ENCODE measurements at regions not wholly inside any gene's neighbourhood (a gene's known extent, or its start where the extent isn't known, plus 50 kb on each side); places are given as distances from the start of the nearest gene placed in this dataset.

DNA sequence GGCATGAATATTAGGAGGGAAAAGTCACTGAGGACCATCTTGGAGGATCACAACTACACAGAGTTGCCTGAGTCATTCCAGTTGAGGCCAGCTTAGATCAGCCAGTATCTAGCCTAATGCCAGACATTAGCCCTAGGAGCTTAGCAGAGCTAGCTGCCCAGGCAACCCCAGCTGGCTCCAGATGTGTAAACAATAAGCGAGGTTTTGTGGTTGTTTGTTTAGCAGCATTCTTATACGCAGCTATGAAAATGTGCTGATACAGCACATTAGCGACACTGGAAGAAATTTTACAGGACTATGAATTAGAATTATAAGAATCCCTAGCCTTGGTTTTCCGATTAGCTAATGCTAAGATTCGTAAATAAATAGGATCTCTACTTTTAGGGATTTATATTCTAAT is 59.3 kb downstream of the BTBD3 start:
- H4K20me1 ChIP-seq (ENCODE audit: control insufficient read depth, extremely low read depth, insufficient read depth, low read length), result no peaks in the 10 kb centered on the region
- H2AFZ ChIP-seq (ENCODE audit: control insufficient read depth, low read length), result no peak overlapping the region
- no peak overlapping the region for H3K4me2 ChIP-seq (ENCODE audit: control insufficient read depth, extremely low read depth, insufficient read depth, low read depth, low read length)
- H3K27me3 ChIP-seq (ENCODE audit: control insufficient read depth, extremely low read depth, insufficient read depth, low read length), result peaks cover 3% of the 10 kb centered on the region
- H3K4me3 ChIP-seq (ENCODE audit: control insufficient read depth in 2 of 3, extremely low read depth in 1 of 3, insufficient read depth in 2 of 3, low read depth in 1 of 3, low read length in 3 of 3), result no peak overlapping the region
- DNase-seq (ENCODE audit: low read depth, low spot score) (no peak), FAIRE-seq (no peak)
- H3K36me3 ChIP-seq (ENCODE audit: control insufficient read depth in 2 of 2, extremely low read depth in 1 of 2, insufficient read depth in 2 of 2, low read length in 2 of 2), result no peaks in the 10 kb centered on the region
- H3K9ac ChIP-seq (ENCODE audit: control insufficient read depth, extremely low read depth, insufficient read depth, low read length), result no peak overlapping the region
- dilution Hi-C loops (cut with MboI; ENCODE audit: extremely low pct_ligation_motif_present, low sequenced_read_pairs), result no loop called here
- H3K27ac ChIP-seq (ENCODE audit: control insufficient read depth, insufficient read depth, low read length), result no peak overlapping the region
- no peaks in the 10 kb centered on the region for H3K4me1 ChIP-seq (ENCODE audit: control insufficient read depth, extremely low read depth, insufficient read depth, low read length)
- no peaks in the 10 kb centered on the region for H3K9me3 ChIP-seq (ENCODE audit: control insufficient read depth, low read depth, low read length)
- TF ChIP-seq EZH2 (IDR thresholded peaks at IDR 0.05; ENCODE audit: low read length), result no peak
- TF ChIP-seq, protein P1, sequence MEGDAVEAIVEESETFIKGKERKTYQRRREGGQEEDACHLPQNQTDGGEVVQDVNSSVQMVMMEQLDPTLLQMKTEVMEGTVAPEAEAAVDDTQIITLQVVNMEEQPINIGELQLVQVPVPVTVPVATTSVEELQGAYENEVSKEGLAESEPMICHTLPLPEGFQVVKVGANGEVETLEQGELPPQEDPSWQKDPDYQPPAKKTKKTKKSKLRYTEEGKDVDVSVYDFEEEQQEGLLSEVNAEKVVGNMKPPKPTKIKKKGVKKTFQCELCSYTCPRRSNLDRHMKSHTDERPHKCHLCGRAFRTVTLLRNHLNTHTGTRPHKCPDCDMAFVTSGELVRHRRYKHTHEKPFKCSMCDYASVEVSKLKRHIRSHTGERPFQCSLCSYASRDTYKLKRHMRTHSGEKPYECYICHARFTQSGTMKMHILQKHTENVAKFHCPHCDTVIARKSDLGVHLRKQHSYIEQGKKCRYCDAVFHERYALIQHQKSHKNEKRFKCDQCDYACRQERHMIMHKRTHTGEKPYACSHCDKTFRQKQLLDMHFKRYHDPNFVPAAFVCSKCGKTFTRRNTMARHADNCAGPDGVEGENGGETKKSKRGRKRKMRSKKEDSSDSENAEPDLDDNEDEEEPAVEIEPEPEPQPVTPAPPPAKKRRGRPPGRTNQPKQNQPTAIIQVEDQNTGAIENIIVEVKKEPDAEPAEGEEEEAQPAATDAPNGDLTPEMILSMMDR (optimal IDR thresholded peaks at IDR 0.05 in 1 of 3, IDR thresholded peaks at IDR 0.05 in 1 of 3, conservative IDR thresholded peaks at IDR 0.05 in 1 of 3; ENCODE audit: extremely low read depth in 1 of 3, insufficient read depth in 2 of 3, low read length in 3 of 3), result no peak
- no peaks in the 10 kb centered on the region for H3K9me1 ChIP-seq (ENCODE audit: control insufficient read depth, extremely low read depth, insufficient read depth, low read length)
- no peaks in the 10 kb centered on the region for H3K79me2 ChIP-seq (ENCODE audit: control insufficient read depth, insufficient read depth, low read length)

DNA sequence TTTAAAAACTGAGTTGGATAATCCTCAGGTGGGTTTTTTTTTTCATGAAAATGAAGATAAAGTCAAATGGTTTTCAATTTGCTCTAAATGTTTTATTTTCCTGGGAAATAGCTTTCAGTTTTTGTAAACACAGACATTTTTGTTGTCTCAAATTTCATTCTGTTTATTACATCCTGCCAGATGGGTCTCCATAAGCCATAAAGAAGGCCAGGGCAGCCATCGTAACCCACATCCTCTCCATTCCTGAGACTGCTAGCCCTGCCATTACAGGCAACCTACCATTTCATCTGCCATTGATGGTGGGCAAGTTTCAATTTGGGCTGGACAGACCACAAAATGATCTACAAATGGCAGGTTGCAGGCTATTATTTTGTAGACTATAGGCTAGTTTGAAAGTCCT is 60.8 kb downstream of the BTBD3 start:
- H3K4me2 ChIP-seq (ENCODE audit: control insufficient read depth, extremely low read depth, insufficient read depth, low read depth, low read length), result no peak overlapping the region
- H4K20me1 ChIP-seq (ENCODE audit: control insufficient read depth, extremely low read depth, insufficient read depth, low read length), result no peaks in the 10 kb centered on the region
- no peaks in the 10 kb centered on the region for H3K9me1 ChIP-seq (ENCODE audit: control insufficient read depth, extremely low read depth, insufficient read depth, low read length)
- no peak for FAIRE-seq
- dilution Hi-C loops (cut with MboI; ENCODE audit: extremely low pct_ligation_motif_present, low sequenced_read_pairs), result no loop called here
- no peaks in the 10 kb centered on the region for H3K9me3 ChIP-seq (ENCODE audit: control insufficient read depth, low read depth, low read length)
- no peak overlapping the region for H2AFZ ChIP-seq (ENCODE audit: control insufficient read depth, low read length)
- no peak for DNase-seq (ENCODE audit: low read depth, low spot score)
- H3K36me3 ChIP-seq (ENCODE audit: control insufficient read depth in 2 of 2, extremely low read depth in 1 of 2, insufficient read depth in 2 of 2, low read length in 2 of 2), result no peaks in the 10 kb centered on the region
- H3K27ac ChIP-seq (ENCODE audit: control insufficient read depth, insufficient read depth, low read length), result no peak overlapping the region
- H3K4me3 ChIP-seq (ENCODE audit: control insufficient read depth in 2 of 3, extremely low read depth in 1 of 3, insufficient read depth in 2 of 3, low read depth in 1 of 3, low read length in 3 of 3), result no peak overlapping the region
- no peak for TF ChIP-seq EZH2 (IDR thresholded peaks at IDR 0.05; ENCODE audit: low read length)
- TF ChIP-seq, protein P1 (optimal IDR thresholded peaks at IDR 0.05 in 1 of 3, IDR thresholded peaks at IDR 0.05 in 1 of 3, conservative IDR thresholded peaks at IDR 0.05 in 1 of 3; ENCODE audit: extremely low read depth in 1 of 3, insufficient read depth in 2 of 3, low read length in 3 of 3), result no peak
- H3K27me3 ChIP-seq (ENCODE audit: control insufficient read depth, extremely low read depth, insufficient read depth, low read length), result peaks cover 3% of the 10 kb centered on the region
- H3K4me1 ChIP-seq (ENCODE audit: control insufficient read depth, extremely low read depth, insufficient read depth, low read length), result no peaks in the 10 kb centered on the region
- no peaks in the 10 kb centered on the region for H3K79me2 ChIP-seq (ENCODE audit: control insufficient read depth, insufficient read depth, low read length)
- H3K9ac ChIP-seq (ENCODE audit: control insufficient read depth, extremely low read depth, insufficient read depth, low read length), result no peak overlapping the region
